B cell (primary cell): ENCODE measurements at regions not wholly inside any gene's neighbourhood (a gene's known extent, or its start where the extent isn't known, plus 50 kb on each side); places are given as distances from the start of the nearest gene placed in this dataset.
"Not testable (repeated sequence)": the region's sequence is repeated elsewhere in the genome, so short reads cannot be mapped to it uniquely, and the experiment has no call there.

Source experiments
- ATAC-seq: fragments of 200-7000 bp; cut with Tn5 transposase; one replicate; pipeline ENCODE4 v1.10.0; 2021; ENCODE audit warnings: low read depth, mild to moderate bottlenecking, moderate number of reproducible peaks, moderate library complexity
- CTCF ChIA-PET: fragments of 350-600 bp; sonication (Branson Sonifier 250); formaldehyde crosslinking; loops from one replicate; lab custom pipeline; 2021; ENCODE audit warnings: antibody characterized with exemption, inconsistent platforms; lab: Charles Lee
- POLR2A ChIA-PET: fragments of 350-600 bp; sonication (Branson Sonifier 250); formaldehyde crosslinking; loops from one replicate; lab custom pipeline; 2021; ENCODE audit warnings: antibody characterized with exemption; lab: Charles Lee
- DNase-seq: peaks from one replicate; pipeline ENCODE4 v3.0.0; 2013
- H2AFZ ChIP-seq: 2 replicates; pipeline ENCODE4 v1.6.1; 2012; ENCODE audit warnings: mild to moderate bottlenecking, low read depth, low read length; ENCODE audit not compliant: insufficient read depth, poor library complexity, severe bottlenecking
- H3K27ac ChIP-seq, 2 donors: 1 replicate in 1 of 2; 2 replicates in 1 of 2; pipeline ENCODE4 v1.5.1; 2012 to 2013; ENCODE audit warnings: low read length in 2 of 2, mild to moderate bottlenecking in 2 of 2, moderate library complexity in 1 of 2
- H3K27me3 ChIP-seq, 4 experiments: fragments of 200-600 bp in 1 of 4; sonication (generic) in 1 of 4; replicated peaks in 1 of 4; 1 replicate in 2 of 4; 2 replicates in 2 of 4; pipeline versions ENCODE4 v1.6.1 to v1.7.0; 2013 to 2016; ENCODE audit warnings: low read length in 3 of 4, mild to moderate bottlenecking in 2 of 4, mixed read lengths in 1 of 4, moderate library complexity in 1 of 4; ENCODE audit not compliant: insufficient read depth in 4 of 4, control insufficient read depth in 3 of 4; ENCODE audit errors: control extremely low read depth in 1 of 4
- H3K36me3 ChIP-seq, 2 experiments: replicated peaks in 1 of 2; 1 replicate in 1 of 2; 2 replicates in 1 of 2; pipeline versions ENCODE4 v1.6.1 to v1.7.1; 2013; ENCODE audit warnings: low read length in 1 of 2; ENCODE audit not compliant: insufficient read depth in 2 of 2, control insufficient read depth in 1 of 2; ENCODE audit errors: control extremely low read depth in 1 of 2, extremely low read depth in 1 of 2
- H3K4me1 ChIP-seq, 2 donors: fragments of 200-600 bp in 1 of 2; sonication (generic) in 1 of 2; 1 replicate in 1 of 2; 2 replicates in 1 of 2; pipeline versions ENCODE4 v1.5.1 to v1.6.1; 2013 to 2017; ENCODE audit warnings: low read length in 2 of 2; ENCODE audit not compliant: control insufficient read depth in 2 of 2, insufficient read depth in 2 of 2
- H3K4me2 ChIP-seq: replicated peaks from 2 replicates; pipeline ENCODE3; 2012; ENCODE audit warnings: mild to moderate bottlenecking, low read depth, low read length; ENCODE audit not compliant: poor library complexity, severe bottlenecking
- H3K4me3 ChIP-seq, 5 experiments: fragments of 200-600 bp in 1 of 5; sonication (generic) in 1 of 5; 1 replicate in 3 of 5; 2 replicates in 2 of 5; pipeline versions ENCODE4 v1.5.1 to v1.7.0; 2011 to 2016; ENCODE audit warnings: low read length in 4 of 5, mild to moderate bottlenecking in 4 of 5, low read depth in 2 of 5, control low read depth in 1 of 5, moderate library complexity in 1 of 5; ENCODE audit not compliant: insufficient read depth in 1 of 5; ENCODE audit errors: control extremely low read depth in 1 of 5, extremely low read depth in 1 of 5
- H3K79me2 ChIP-seq: fragments of 200-600 bp; sonication (generic); one replicate; pipeline ENCODE4 v1.6.0; 2016; ENCODE audit warnings: low read length; ENCODE audit not compliant: control insufficient read depth, insufficient read depth
- H3K9ac ChIP-seq: fragments of 200-600 bp; sonication (generic); 2 replicates; pipeline ENCODE4 v1.6.1; 2017; ENCODE audit warnings: mild to moderate bottlenecking, low read length, moderate library complexity
- H3K9me3 ChIP-seq, 3 donors: one replicate each; pipeline versions ENCODE4 v1.6.1 to v1.7.1; 2013; ENCODE audit warnings: low read length in 2 of 3; ENCODE audit not compliant: control insufficient read depth in 2 of 3, insufficient read depth in 1 of 3; ENCODE audit errors: control extremely low read depth in 1 of 3
- H4K20me1 ChIP-seq: 2 replicates; pipeline ENCODE4 v1.6.0; 2012; ENCODE audit warnings: mild to moderate bottlenecking, low read length; ENCODE audit not compliant: insufficient read depth, control insufficient read depth, poor library complexity, severe bottlenecking
- H3K27ac Mint-ChIP-seq: one replicate; pipeline ENCODE4 v1.8.0; 2021; ENCODE audit warnings: mixed read lengths
- H3K27me3 Mint-ChIP-seq: one replicate; pipeline ENCODE4 v1.8.0; 2021; ENCODE audit warnings: mixed read lengths
- H3K4me1 Mint-ChIP-seq: one replicate; pipeline ENCODE4 v1.8.0; 2021; ENCODE audit warnings: mixed read lengths
- H3K4me3 Mint-ChIP-seq: one replicate; pipeline ENCODE4 v1.8.0; 2021; ENCODE audit warnings: mixed read lengths
- H3K9me3 Mint-ChIP-seq: one replicate; pipeline ENCODE4 v1.8.0; 2022; ENCODE audit warnings: mixed read lengths; ENCODE audit not compliant: insufficient read depth
- EZH2 ChIP-seq: IDR thresholded peaks from 2 replicates; pipeline ENCODE4 v1.6.1; 2012; ENCODE audit warnings: borderline replicate concordance, low read depth, mild to moderate bottlenecking, moderate library complexity, low read length; ENCODE audit not compliant: insufficient read depth, poor library complexity, severe bottlenecking
- WGBS: methylation state at CpG from one replicate; pipeline ENCODE4 v1.1.5; 2013; ENCODE audit warnings: missing lambda C conversion rate; ENCODE audit not compliant: insufficient coverage; 5-methylcytosine and 5-hydroxymethylcytosine counted together
- intact Hi-C: fragments of 100-400 bp; cut with micrococcal nuclease; formaldehyde crosslinking; loops from one replicate; pipeline ENCODE4 v1.10.0; 2022
- TF ChIP-seq, protein P1 (sequence below): fragments of 200-600 bp; IDR thresholded peaks from one replicate; pipeline ENCODE4 v1.8.0; 2022; ENCODE audit warnings: antibody characterized with exemption, mild to moderate bottlenecking

- Mint-ChIP-seq H3K9me3 (no peaks in the 10 kb centered on the region), H3K4me3 (no peak overlapping the region), H3K4me1 (no peaks in the 10 kb centered on the region), H3K27ac (no peak overlapping the region), H3K27me3 (no peaks in the 10 kb centered on the region)
- TF ChIP-seq, protein P1, sequence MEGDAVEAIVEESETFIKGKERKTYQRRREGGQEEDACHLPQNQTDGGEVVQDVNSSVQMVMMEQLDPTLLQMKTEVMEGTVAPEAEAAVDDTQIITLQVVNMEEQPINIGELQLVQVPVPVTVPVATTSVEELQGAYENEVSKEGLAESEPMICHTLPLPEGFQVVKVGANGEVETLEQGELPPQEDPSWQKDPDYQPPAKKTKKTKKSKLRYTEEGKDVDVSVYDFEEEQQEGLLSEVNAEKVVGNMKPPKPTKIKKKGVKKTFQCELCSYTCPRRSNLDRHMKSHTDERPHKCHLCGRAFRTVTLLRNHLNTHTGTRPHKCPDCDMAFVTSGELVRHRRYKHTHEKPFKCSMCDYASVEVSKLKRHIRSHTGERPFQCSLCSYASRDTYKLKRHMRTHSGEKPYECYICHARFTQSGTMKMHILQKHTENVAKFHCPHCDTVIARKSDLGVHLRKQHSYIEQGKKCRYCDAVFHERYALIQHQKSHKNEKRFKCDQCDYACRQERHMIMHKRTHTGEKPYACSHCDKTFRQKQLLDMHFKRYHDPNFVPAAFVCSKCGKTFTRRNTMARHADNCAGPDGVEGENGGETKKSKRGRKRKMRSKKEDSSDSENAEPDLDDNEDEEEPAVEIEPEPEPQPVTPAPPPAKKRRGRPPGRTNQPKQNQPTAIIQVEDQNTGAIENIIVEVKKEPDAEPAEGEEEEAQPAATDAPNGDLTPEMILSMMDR: no peak
- no peak for TF ChIP-seq EZH2
- Histone ChIP-seq H3K4me1 (no peaks in the 10 kb centered on the region), H3K4me2 (no peak overlapping the region), H3K79me2 (no peaks in the 10 kb centered on the region), H3K4me3 (no peak overlapping the region), H3K9me3 (peaks cover 0 to 6% (median 0%) of the 10 kb centered on the region in 3 donors), H4K20me1 (no peaks in the 10 kb centered on the region), H3K9ac (no peak overlapping the region), H3K27me3 (no peaks in the 10 kb centered on the region), H3K27ac (no peak overlapping the region), H2AFZ (no peak overlapping the region), H3K36me3 (no peaks in the 10 kb centered on the region)
- 50% methylated on average over 2 of the region's 9 CpGs for WGBS
- ATAC-seq: no peak
- POLR2A ChIA-PET: no interaction called here
- CTCF ChIA-PET: no interaction called here
- DNase-seq: no peak
- intact Hi-C loops: no loop called here
Observed at GRCh38 chr3:69659180-69659910, 79.9 kb upstream of the MITF start.

DNA sequence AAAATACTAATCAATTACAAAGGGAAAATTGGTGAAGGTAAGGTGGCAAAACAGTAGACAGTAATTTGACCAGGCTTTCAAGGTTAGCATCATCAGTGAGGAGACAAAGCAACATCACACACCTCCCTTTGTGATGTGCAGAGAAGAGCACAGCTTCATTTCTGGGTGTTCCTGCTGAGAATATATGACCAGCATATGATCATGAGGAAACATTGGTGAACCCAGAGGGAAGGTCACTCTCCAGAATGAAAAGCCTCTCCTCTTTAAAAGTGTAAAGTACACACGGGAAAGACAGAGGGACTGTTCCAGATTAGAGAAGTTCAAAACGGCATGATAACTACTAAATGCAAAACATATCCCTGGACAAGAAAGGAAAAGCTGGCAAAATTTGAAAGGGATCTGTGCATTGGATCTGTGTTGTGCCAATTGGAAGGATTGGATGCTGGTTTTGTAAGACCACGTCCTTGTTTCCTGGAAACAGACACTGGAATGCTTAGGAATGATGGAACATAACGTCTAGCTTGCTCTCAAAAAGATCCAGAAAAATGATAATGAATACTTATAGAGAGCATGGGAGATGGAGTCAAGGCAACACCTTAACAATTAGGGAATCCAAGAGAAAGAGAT lies 80.6 kb upstream of the MITF start:
- H3K4me3 ChIP-seq: no peak overlapping the region
- ATAC-seq (no peak), DNase-seq (no peak)
- H3K4me1 ChIP-seq: no peaks in the 10 kb centered on the region
- TF ChIP-seq, protein P1: no peak
- no peak for TF ChIP-seq EZH2
- WGBS: 100% methylated on average over 2 of the region's 4 CpGs
- Mint-ChIP-seq H3K4me1 (no peaks in the 10 kb centered on the region), H3K27me3 (no peaks in the 10 kb centered on the region), H3K27ac (no peak overlapping the region), H3K4me3 (no peak overlapping the region), H3K9me3 (no peaks in the 10 kb centered on the region)
- H3K4me2 ChIP-seq: no peak overlapping the region
- ChIA-PET CTCF (no interaction called here), POLR2A (no interaction called here)
- peaks cover 0 to 6% (median 0%) of the 10 kb centered on the region in 3 donors for H3K9me3 ChIP-seq
- H3K9ac ChIP-seq: no peak overlapping the region
- no peak overlapping the region for H3K27ac ChIP-seq
- no peak overlapping the region for H2AFZ ChIP-seq
- H3K79me2 ChIP-seq: no peaks in the 10 kb centered on the region
- H3K27me3 ChIP-seq: no peaks in the 10 kb centered on the region
- H3K36me3 ChIP-seq: no peaks in the 10 kb centered on the region
- H4K20me1 ChIP-seq: no peaks in the 10 kb centered on the region
- intact Hi-C loops: no loop called here

DNA sequence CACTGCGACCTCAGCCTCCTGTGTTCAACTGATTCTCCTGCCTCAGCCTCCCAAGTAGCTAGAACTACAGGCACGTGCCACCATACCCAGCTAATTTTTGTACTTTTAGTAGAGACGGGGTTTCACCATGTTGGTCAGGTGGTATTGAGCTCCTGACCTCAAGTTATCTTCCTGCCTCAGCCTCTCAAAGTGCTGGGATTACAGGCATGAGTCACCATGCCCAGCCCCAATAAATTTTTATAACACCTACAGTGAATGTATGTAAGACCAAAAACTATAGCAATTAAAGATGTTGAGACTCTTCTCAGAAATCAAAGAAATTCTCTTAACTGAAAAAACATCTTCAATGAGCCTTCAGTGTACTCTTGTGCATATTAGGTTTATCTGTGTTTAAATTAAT lies 82.2 kb upstream of the MITF start:
- H2AFZ ChIP-seq, CTCF ChIA-PET, H3K4me1 ChIP-seq, POLR2A ChIA-PET, H3K79me2 ChIP-seq, H3K9me3 ChIP-seq, intact Hi-C loops, H3K4me3 ChIP-seq, H4K20me1 ChIP-seq, H3K27me3 Mint-ChIP-seq, H3K4me1 Mint-ChIP-seq, H3K27ac ChIP-seq, H3K27me3 ChIP-seq, H3K9me3 Mint-ChIP-seq, H3K27ac Mint-ChIP-seq, H3K4me2 ChIP-seq, H3K9ac ChIP-seq, DNase-seq, ATAC-seq, H3K36me3 ChIP-seq, H3K4me3 Mint-ChIP-seq: not testable (repeated sequence)
- WGBS: 100% methylated on average over 1 of the region's 3 CpGs
